ENCODE measurements at regions not wholly inside any gene's neighbourhood (a gene's known extent, or its start where the extent isn't known, plus 50 kb on each side); places are given as distances from the start of the nearest gene placed in this dataset.
"Not testable (repeated sequence)": the region's sequence is repeated elsewhere in the genome, so short reads cannot be mapped to it uniquely, and the experiment has no call there.

DNA sequence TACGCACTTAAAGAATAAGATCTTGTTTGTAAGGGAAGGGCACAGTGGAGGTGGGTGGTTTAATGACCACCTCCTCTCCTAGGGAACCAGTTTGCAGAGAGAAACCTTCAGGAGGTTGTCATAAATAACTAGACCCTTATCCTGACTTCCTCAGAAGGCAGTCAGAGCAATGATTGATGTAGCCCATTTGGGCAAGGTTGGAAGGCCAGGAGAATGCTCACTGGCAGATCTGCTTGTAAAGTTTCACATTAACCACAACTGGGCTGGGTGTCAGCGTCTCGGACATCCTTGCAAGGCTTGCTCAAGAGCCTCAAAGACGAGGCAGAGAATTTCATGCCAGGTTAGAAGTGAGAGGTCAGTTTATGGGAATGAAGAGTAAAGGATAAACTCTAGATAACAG lies 87.6 kb upstream of the TRABD2B start:
- no peak for DNase-seq (ENCODE audit: low read depth in 2 of 2)

DNA sequence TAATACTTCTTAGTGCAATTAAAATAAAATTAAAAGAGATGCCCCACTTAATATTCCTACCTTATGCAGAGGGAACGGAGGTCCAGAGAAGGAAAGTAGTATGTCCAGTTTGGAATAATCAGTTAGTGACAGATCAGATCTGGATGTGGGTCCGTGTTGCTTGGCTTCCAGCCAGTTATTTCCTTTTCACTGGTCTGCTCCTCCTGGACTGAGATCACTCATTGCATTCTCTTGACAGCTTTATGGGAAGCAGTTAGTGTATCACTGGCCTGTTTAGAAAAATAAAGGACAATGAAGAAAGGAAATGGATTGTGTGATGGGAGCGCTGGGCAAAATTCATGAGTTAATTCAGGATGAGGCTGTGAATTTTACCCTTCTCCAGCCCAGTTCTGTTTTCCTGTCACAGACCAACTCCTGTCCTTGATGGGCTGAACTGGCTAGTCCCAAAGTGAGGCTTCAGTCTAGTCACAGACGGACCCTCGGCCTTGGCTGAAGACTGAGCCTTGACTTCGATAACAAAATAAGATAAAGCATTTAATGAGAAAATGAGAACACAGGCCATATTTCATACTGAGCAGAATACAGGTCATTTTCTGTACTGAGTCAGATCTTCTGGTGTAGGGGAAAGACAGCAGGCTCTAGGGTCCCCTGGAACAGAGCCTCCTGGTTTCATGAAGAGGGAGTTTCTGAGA lies 85.2 kb upstream of the TRABD2B start:
- DNase-seq (ENCODE audit: low read depth in 2 of 2), result no peak

DNA sequence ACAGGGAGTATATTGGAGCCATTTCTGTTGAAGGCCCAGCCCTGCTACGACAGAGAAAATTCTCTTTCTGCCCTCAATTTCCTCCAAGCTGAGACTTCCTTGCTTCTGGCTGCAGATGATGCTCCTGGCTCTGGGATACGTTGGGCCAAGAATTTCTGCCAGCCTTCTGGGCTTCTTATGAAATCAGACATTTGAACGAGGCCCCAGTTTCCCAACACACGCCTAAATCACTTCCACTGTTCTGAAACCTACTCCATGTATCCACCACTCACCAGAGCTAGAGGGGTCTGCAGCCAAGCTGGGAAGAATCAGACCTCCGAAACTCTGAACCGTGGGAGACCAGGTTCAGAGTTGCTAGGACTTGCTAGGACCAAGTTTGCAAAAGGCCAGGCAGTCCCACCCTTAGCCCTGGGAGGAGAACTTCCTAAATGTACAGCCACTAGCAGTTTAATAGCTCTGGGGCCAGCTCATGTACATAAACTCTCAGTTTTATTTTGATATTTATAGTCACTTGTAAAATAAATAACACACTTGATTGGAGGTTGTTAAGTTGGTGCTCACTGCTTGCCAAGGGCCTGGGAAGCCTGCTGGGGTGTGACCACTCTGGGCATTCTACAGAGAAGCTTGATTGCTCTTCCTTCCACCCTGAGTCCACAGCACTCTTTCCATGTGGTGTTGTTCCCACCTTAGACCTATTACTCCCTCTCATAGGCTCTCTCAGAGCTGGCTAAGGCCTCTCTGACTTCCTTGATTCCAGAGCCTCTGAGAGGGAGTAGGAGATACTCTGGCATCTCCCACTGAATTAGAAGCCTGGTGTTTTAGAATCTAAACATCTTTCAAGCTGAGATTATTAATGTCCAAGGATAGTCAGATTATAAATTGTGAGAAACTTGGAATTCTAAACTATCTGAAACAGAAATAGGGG lies 83.4 kb upstream of the TRABD2B start:
- no peak for DNase-seq (ENCODE audit: low read depth in 2 of 2)

GRCh38 chr1:48079096-48079495 lies 81.9 kb upstream of the TRABD2B start:
- no peak for DNase-seq (ENCODE audit: low read depth in 2 of 2)

DNA sequence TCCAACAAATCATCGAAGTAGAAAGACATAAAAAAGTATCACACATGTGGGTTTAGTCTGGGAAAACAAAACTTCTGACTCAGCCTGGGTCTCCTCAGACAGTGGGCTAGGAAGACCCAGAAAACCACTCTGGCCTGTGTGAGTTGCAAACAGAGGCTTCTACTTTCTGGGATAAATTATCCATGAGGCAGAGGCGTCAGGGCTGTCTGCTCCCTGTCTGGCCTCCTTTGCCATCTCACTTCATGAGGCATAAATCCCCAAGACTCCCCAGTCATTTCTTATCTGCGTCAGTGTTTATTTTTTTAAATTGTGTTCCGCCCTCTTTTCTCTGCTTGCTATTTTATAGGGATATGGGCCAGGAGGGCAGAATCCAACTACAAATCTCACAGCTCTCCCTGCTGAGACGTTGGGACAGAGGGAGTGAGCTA lies 80.6 kb upstream of the TRABD2B start:
- no peak for DNase-seq (ENCODE audit: low read depth in 2 of 2)

GRCh38 chr1:48076017-48076416 lies 78.8 kb upstream of the TRABD2B start:
- DNase-seq (ENCODE audit: low read depth in 2 of 2), result no peak

DNA sequence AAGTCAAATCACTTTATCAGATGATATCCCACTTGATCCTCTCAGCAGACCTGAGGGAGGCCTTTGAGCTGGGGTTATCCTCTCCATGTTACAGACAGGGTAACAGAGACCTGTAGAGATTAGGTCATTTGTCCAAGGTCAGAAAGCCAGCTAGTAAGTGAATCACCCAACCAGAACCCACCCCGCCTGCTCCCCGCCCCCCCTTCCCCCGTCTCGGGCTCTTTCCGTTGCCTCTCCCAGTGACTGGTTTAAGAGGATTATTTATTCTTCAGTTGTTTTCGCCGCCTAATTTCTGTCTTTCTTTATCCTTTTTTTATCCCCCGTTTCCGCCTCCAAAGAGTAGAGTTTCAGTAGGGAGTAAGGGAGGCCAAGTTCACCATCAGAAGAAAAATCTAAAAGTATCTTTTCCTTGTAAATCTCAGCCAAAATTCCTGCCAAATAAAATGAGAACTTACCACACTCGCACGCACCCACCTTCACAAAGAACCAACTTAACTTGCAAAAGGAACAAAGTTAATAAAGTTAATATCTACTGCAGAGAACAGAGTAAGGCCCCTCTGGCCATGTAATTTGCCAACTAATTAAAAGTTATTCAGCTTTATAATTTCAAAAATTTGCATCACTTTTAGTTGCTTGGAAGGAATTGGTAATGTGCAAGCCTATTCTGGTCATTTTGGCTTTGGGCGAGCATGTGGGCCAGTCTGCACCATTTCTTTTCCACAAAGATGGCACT lies 76.8 kb upstream of the TRABD2B start:
- DNase-seq (ENCODE audit: low read depth in 2 of 2), result no peak

GRCh38 chr1:48071513-48071912 lies 74.3 kb upstream of the TRABD2B start:
- no peak for DNase-seq (ENCODE audit: low read depth in 2 of 2)

DNA sequence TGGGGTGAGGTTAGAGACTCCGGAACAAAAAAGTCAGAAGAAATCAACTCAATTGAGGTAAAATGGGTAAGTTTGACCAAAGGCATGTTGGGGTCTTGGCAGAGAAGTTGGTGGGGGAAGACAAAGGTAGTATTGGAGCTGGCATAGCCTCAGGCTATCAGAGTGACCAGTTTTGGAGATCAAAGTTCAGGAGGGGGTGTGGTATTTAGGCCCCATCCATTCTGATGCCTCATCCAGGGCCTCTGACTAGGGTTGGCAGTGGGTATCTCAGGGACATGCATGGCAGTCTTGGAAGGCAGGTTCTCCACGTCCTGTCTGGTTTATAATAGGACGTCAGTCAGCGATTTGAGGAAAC lies 73.2 kb upstream of the TRABD2B start:
- DNase-seq (ENCODE audit: low read depth in 2 of 2), result no peak

DNA sequence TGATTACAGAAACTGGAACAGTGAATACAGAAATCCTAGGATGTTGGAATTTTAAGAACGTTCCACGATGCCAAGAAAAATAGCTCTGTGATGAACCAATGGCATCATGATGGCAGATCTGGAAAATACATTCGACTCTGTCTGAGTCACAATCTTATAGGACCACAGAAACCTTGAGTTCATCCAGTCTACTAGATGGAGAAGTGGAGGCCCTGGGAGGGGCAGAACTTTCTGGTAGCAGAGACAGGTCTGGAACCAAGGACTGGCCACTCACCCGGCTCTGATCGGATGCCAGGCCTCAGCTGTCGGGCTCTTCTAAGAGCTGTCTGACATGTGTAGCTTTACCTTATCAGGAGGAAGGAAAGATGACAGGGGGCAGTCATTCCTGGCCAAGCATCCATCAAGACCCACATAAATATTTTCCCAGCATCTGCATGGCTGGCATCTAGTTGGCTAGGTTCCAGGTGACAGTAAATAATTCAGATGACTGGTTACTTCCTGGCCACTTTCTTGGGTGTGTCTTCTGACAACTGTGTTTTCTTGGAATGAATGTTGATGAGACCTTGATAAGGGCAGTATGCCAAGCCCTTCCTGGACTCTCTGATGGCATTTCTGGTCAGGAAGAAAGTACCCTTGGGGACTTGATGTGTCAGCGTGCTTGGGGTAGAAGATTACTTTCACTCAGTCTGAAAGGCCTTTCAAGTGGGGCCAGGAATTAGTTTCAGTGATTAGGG lies 72.6 kb upstream of the TRABD2B start:
- no peak for DNase-seq (ENCODE audit: low read depth in 2 of 2)

GRCh38 chr1:48068206-48068605 lies 71.0 kb upstream of the TRABD2B start:
- no peak for DNase-seq (ENCODE audit: low read depth in 2 of 2)

DNA sequence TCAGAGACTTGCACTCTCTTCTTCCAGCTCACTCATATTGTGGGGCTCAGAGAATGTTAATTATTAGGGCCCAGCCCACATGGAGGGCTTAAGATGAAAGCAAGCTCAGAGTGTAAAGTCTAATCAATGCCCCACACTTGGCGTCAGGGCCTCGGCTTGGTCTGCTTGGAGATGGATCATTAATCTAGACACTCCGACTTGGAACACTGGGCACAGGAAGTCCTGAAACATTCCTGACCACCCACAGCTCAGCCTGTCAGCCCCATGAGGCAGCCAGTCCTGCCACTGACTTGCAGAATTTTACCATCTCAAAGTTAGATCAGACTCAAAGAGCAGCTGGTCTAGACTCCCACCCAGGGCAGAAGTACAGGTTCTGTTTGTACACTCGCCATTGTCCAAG lies 69.8 kb upstream of the TRABD2B start:
- no peak for DNase-seq (ENCODE audit: low read depth in 2 of 2)

- DNase-seq (ENCODE audit: low read depth in 2 of 2), result not testable (repeated sequence)
These were observed 67.5 kb upstream of the TRABD2B start for GRCh38 chr1:48064693-48065092.

GRCh38 chr1:48062353-48062752 lies 65.2 kb upstream of the TRABD2B start:
- DNase-seq (ENCODE audit: low read depth in 2 of 2), result no peak

DNA sequence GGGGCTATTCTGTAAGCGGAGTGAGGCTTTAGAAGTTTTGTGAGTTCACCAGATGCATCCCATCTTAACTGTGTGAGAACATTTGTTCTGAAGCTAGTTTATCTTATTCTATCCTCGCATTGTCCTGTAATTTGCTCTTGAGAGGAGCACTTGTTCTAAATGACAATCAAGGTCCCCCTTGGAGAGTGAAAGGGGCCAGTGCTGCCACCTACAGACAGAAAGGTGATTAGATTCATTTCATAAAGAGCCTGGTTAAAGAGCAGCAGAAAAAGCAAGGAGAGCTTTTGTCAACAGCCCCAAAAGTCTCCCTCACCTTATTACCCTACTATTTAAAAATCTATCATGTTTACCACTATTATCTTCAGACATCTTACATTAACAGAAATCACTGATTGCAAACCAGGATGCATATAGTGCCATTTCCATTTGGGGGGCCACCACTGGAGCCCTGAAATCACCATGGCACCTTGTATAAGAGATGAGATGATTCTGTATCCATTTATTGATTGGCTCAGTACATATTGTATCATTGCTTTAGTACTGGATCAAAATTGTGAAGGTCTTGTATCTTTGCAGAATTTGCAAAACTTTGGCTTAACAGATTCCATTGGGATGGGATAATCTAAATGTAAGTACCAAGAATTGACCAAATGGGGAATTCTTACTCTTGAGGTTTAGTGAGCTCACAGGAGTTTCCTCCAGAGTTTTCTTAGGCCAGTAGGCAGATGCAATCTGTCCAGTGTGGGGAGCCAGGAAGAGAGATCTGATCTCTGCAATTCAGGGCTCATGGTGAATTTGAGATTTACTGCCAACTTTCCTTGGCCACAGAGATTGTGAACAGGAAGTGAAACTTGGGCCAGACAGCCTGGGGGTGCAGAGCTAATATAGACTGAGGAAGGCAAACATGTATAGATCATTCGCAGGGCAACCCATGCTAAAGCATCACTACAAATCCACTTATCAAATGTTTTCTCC lies 64.3 kb upstream of the TRABD2B start:
- DNase-seq (ENCODE audit: low read depth in 2 of 2), result no peak

DNA sequence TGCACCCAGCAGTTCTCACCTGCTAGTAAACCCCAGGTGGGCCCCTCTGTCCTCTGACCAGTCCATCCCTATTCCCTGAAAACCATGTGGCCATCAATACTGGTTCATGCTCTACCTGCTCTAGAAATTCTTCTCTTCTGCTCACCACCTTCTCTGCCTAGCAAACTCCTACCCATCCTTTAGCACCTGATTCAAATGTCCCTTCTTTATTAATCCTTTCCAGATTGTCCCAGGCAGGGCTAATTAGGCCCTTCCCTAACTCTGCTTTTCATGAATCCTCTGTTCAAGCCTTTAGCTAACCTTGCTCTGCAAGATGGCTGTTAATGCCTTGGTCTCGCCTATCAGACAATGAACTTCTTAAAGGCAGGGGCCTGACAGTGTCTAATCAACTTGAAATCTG lies 62.1 kb upstream of the TRABD2B start:
- DNase-seq (ENCODE audit: low read depth in 2 of 2), result no peak

DNA sequence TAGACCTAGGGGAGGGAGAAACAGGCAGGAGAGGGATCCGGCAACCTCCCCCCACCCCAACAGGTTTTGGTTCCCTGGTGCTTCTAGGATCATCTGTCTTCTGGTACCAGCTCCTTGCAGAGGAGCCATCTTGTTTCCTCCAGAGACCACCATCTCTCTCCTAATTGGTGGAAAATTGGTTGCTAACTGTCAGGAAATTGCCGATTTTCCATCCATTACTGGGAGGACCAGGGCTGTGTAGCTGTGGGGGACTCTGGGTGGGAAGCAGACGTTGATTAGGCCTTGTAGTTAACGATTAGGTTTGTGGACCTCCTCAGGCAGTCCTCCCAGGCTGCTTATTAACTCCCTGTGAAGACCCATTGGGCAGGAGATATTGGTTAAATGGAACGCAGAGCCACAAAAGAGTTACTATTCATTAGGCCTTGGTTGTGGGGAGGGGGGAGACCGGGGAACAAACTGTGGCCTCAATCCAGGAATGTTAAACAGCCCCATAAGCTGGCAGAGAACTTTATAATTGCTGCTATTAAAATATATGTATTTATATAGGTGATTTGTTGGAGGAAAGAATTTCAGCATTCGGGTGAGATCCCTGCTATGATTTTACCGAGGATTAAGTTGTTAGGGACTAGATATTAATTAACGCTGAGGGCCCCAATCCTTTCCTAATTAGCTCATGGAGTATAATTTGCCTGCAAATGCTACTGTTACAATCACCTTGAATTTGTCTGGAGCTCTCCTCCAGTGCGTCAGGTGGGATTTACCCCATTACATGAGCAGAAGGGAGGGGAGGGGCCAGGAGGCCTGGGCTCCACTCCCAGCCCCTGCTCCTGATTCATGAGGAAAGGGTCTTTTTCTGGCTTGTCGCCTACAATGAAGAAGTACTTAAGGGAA lies 61.2 kb upstream of the TRABD2B start:
- no peak for DNase-seq (ENCODE audit: low read depth in 2 of 2)

DNA sequence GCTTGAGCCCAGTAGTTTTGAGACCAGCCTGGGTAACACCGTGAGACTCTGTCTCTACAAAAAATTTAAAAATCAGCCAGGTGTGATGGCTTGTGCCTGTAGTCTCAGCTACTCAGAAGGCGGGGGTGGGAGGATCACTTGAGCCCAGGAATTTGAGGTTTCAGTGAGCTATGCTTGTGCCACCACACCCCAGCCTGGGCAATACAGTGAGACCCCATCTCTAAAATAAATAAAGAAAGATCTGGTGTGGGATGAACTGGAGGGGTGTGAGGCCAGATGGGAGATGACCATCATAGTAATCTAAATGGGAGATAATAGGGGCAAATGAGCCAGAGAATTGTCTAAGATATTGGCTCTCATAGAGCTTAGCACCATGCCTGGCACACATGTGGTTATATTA lies 60.1 kb upstream of the TRABD2B start:
- DNase-seq (ENCODE audit: low read depth in 2 of 2), result no peak

GRCh38 chr1:48055876-48056764 lies 58.9 kb upstream of the TRABD2B start:
- no peak for DNase-seq (ENCODE audit: low read depth in 2 of 2)
